OCI-LY7 (cell line): ENCODE measurements at regions not wholly inside any gene's neighbourhood (a gene's known extent, or its start where the extent isn't known, plus 50 kb on each side); places are given as distances from the start of the nearest gene placed in this dataset.

Experiments used
- BruUV-seq: library from RNA; stranded (reverse); fragments of 400-500 nt; replicated peaks from 2 replicates; lab custom pipeline; 2021; lab: Mats Ljungman, UMichigan
- CTCF ChIA-PET: fragments of 300-600 bp; sonication (Branson Sonifier 250); formaldehyde crosslinking; loops from one replicate; lab custom pipeline; 2022; ENCODE audit warnings: antibody characterized with exemption; ENCODE audit not compliant: unreplicated experiment; lab: Charles Lee
- POLR2A ChIA-PET: fragments of 300-600 bp; sonication (Branson Sonifier 250); formaldehyde crosslinking; loops from one replicate; lab custom pipeline; 2022; ENCODE audit warnings: antibody characterized with exemption; lab: Charles Lee
- DNase-seq: peaks from one replicate; pipeline ENCODE4 v3.0.0-alpha.2; 2015; ENCODE audit warnings: low spot score
- H2AFZ ChIP-seq: fragments of 200-600 bp; sonication (generic), shearing (Covaris generic); 2 replicates; pipeline ENCODE4 v1.6.1; 2014; ENCODE audit warnings: mild to moderate bottlenecking, antibody characterized with exemption, low read length, moderate library complexity
- H3K27ac ChIP-seq: fragments of 200-600 bp; sonication (generic); 2 replicates; pipeline ENCODE4 v1.5.1; 2014; ENCODE audit warnings: mixed run types, low read depth, mild to moderate bottlenecking, moderate library complexity, low read length, inconsistent platforms; ENCODE audit not compliant: poor library complexity, severe bottlenecking
- H3K36me3 ChIP-seq: fragments of 200-600 bp; sonication (generic); 2 replicates; pipeline ENCODE4 v1.6.1; 2014; ENCODE audit warnings: mild to moderate bottlenecking, antibody characterized with exemption, low read length, moderate library complexity, mixed read lengths; ENCODE audit not compliant: insufficient read depth
- H3K4me1 ChIP-seq: fragments of 200-600 bp; sonication (generic); 2 replicates; pipeline ENCODE4 v1.5.1; 2014; ENCODE audit warnings: mild to moderate bottlenecking, low read length; ENCODE audit not compliant: insufficient read depth, poor library complexity, severe bottlenecking
- H3K4me2 ChIP-seq: fragments of 200-600 bp; sonication (generic); 2 replicates; pipeline ENCODE4 v1.6.1; 2014; ENCODE audit warnings: mild to moderate bottlenecking, low read length
- H3K4me3 ChIP-seq: fragments of 200-600 bp; sonication (generic); 2 replicates; pipeline ENCODE4 v1.5.1; 2014; ENCODE audit warnings: mild to moderate bottlenecking, low read depth, low read length; ENCODE audit not compliant: poor library complexity, severe bottlenecking
- H3K79me2 ChIP-seq: fragments of 200-600 bp; sonication (generic); 2 replicates; pipeline ENCODE4 v1.6.1; 2016; ENCODE audit warnings: low read depth, mild to moderate bottlenecking, low read length, moderate library complexity, mixed read lengths; ENCODE audit not compliant: insufficient read depth
- H3K9me2 ChIP-seq: fragments of 200-600 bp; sonication (generic); 2 replicates; pipeline ENCODE4 v1.6.1; 2016; ENCODE audit warnings: mild to moderate bottlenecking, low read length, mixed read lengths; ENCODE audit not compliant: insufficient read depth
- H3K9me3 ChIP-seq: fragments of 200-600 bp; sonication (generic); 2 replicates; pipeline ENCODE4 v1.6.1; 2014; ENCODE audit warnings: mild to moderate bottlenecking, mixed run types, low read length, mixed read lengths
- H4K20me1 ChIP-seq: fragments of 200-600 bp; sonication (generic); 2 replicates; pipeline ENCODE4 v1.6.1; 2014; ENCODE audit warnings: mild to moderate bottlenecking, antibody characterized with exemption, low read length, moderate library complexity, mixed read lengths; ENCODE audit not compliant: insufficient read depth
- CTCF ChIP-seq: fragments of 200-600 bp; sonication (generic); conservative IDR thresholded peaks from 2 replicates; pipeline ENCODE4 v1.5.1; 2014; ENCODE audit warnings: mild to moderate bottlenecking, antibody characterized with exemption, low read length, moderate library complexity, mixed read lengths
- EZH2phosphoT487 ChIP-seq: fragments of 200-600 bp; sonication (generic); IDR thresholded peaks from 2 replicates; pipeline ENCODE4 v1.6.1; 2018; ENCODE audit warnings: low read depth, borderline replicate concordance, mild to moderate bottlenecking, mixed run types, antibody characterized with exemption, low read length, moderate library complexity, mixed read lengths
- intact Hi-C: fragments of 100-400 bp; cut with micrococcal nuclease; formaldehyde crosslinking; loops from one replicate; pipeline ENCODE4 v1.10.0; 2022; ENCODE audit not compliant: unreplicated experiment

GRCh38 chr10:35926846-35927245, 284.8 kb upstream of the FZD8 start:
- no peak overlapping the region for H3K4me3 ChIP-seq
- no peak overlapping the region for H3K4me2 ChIP-seq
- TF ChIP-seq EZH2phosphoT487 (no peak), CTCF (no peak)
- H3K27ac ChIP-seq = no peak overlapping the region
- no peaks in the 10 kb centered on the region for H3K4me1 ChIP-seq
- H3K9me3 ChIP-seq = no peaks in the 10 kb centered on the region
- ChIA-PET CTCF (no interaction called here), POLR2A (no interaction called here)
- H3K36me3 ChIP-seq = no peaks in the 10 kb centered on the region
- BruUV-seq = no TSS peak
- no peak overlapping the region for H2AFZ ChIP-seq
- H3K9me2 ChIP-seq = no peaks in the 10 kb centered on the region
- intact Hi-C loops = no loop called here
- H3K79me2 ChIP-seq = no peaks in the 10 kb centered on the region
- DNase-seq = no peak
- no peaks in the 10 kb centered on the region for H4K20me1 ChIP-seq

DNA sequence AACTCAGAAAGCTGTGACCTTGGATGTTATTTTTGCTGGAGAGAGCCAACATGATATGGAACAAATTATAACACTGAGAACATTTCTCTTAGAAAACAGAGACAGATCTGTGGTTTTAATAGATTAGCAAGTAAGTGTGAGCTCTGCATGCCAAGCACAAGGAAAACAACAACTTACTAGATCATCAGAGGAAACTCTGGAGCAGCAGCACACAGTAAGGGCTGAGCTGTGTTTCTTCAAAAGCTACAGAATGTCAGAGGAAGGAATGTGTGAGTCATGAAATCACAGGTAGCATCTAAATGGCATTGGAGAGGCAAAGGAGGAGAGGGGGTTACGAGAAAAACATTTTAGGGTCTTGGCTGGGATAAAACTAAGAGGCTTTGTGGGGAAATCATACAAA, 283.4 kb upstream of the FZD8 start:
- Histone ChIP-seq H3K4me1 (no peaks in the 10 kb centered on the region), H3K27ac (no peak overlapping the region), H3K9me3 (no peaks in the 10 kb centered on the region), H3K9me2 (no peaks in the 10 kb centered on the region), H3K36me3 (no peaks in the 10 kb centered on the region), H3K79me2 (no peaks in the 10 kb centered on the region), H3K4me3 (no peak overlapping the region), H3K4me2 (no peak overlapping the region), H4K20me1 (no peaks in the 10 kb centered on the region), H2AFZ (no peak overlapping the region)
- no peak for DNase-seq
- POLR2A ChIA-PET = no interaction called here
- intact Hi-C loops = no loop called here
- CTCF ChIA-PET = no interaction called here
- no peak for TF ChIP-seq EZH2phosphoT487
- no peak for TF ChIP-seq CTCF
- BruUV-seq = no TSS peak

DNA sequence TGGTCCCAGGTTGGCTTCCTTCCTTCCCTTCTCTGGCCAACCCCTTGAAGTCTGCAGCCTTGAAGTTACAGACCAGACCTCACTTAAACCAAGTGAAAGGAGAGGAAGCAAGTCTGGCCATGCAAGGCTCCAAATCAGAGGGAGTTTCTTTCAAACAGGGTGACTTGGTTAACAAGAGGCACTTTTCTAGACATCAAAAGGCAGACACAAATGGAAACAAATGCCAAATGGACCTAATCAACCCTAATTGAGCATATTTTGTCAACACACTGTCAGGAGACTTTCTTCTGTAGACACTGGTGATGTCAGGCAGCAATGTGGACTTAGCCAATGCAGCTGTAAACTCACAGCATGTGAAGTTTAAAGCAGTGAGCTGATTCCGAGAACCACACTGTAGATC, 282.7 kb upstream of the FZD8 start:
- Histone ChIP-seq H3K9me3 (no peaks in the 10 kb centered on the region), H3K4me1 (no peaks in the 10 kb centered on the region), H3K36me3 (no peaks in the 10 kb centered on the region), H3K79me2 (no peaks in the 10 kb centered on the region), H3K27ac (no peak overlapping the region), H2AFZ (no peak overlapping the region), H3K4me2 (no peak overlapping the region), H3K9me2 (no peaks in the 10 kb centered on the region), H4K20me1 (no peaks in the 10 kb centered on the region), H3K4me3 (no peak overlapping the region)
- no peak for DNase-seq
- ChIA-PET CTCF (no interaction called here), POLR2A (no interaction called here)
- no TSS peak for BruUV-seq
- TF ChIP-seq EZH2phosphoT487 = no peak
- TF ChIP-seq CTCF = no peak
- intact Hi-C loops = no loop called here
